Testis (tissue), 2 donors: ENCODE measurements at regions not wholly inside any gene's neighbourhood (a gene's known extent, or its start where the extent isn't known, plus 50 kb on each side); places are given as distances from the start of the nearest gene placed in this dataset.

Source experiments
- POLR2A ChIP-seq: fragments of 450-650 bp; IDR thresholded peaks from one replicate; pipeline ENCODE4 v1.6.1; 2017; ENCODE audit warnings: antibody characterized with exemption, mild to moderate bottlenecking, moderate library complexity
- TF ChIP-seq, protein P1 (sequence below), 3 experiments: fragments of 450-650 bp in 2 of 3; fragments of 200-600 bp in 1 of 3; sonication (generic) in 1 of 3; IDR thresholded peaks; one replicate each; pipeline ENCODE4 v1.5.1; 2016 to 2019; ENCODE audit warnings: antibody characterized with exemption in 3 of 3, mild to moderate bottlenecking in 2 of 3, moderate library complexity in 1 of 3

GRCh38 chr20:60931696-60932095, 320.4 kb upstream of the CDH4 start:
- TF ChIP-seq, protein P1, sequence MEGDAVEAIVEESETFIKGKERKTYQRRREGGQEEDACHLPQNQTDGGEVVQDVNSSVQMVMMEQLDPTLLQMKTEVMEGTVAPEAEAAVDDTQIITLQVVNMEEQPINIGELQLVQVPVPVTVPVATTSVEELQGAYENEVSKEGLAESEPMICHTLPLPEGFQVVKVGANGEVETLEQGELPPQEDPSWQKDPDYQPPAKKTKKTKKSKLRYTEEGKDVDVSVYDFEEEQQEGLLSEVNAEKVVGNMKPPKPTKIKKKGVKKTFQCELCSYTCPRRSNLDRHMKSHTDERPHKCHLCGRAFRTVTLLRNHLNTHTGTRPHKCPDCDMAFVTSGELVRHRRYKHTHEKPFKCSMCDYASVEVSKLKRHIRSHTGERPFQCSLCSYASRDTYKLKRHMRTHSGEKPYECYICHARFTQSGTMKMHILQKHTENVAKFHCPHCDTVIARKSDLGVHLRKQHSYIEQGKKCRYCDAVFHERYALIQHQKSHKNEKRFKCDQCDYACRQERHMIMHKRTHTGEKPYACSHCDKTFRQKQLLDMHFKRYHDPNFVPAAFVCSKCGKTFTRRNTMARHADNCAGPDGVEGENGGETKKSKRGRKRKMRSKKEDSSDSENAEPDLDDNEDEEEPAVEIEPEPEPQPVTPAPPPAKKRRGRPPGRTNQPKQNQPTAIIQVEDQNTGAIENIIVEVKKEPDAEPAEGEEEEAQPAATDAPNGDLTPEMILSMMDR (IDR thresholded peaks at IDR 0.05): no peak
- no peak for TF ChIP-seq POLR2A
